KOPT-K1 (cell line): ENCODE measurements at regions not wholly inside any gene's neighbourhood (a gene's known extent, or its start where the extent isn't known, plus 50 kb on each side); places are given as distances from the start of the nearest gene placed in this dataset.

Source experiments
- H3K27ac ChIP-seq: fragments of 200-600 bp; sonication (generic); 2 replicates; pipeline ENCODE4 v1.5.1; 2016; ENCODE audit warnings: antibody characterized with exemption, mild to moderate bottlenecking, low read depth, low read length; ENCODE audit not compliant: poor library complexity, severe bottlenecking
- H3K36me3 ChIP-seq: fragments of 200-600 bp; sonication (generic); 2 replicates; pipeline ENCODE4 v1.5.1; 2017; ENCODE audit warnings: antibody characterized with exemption, mild to moderate bottlenecking, low read length, moderate library complexity; ENCODE audit not compliant: insufficient read depth
- H3K9me3 ChIP-seq: fragments of 200-600 bp; sonication (generic); 2 replicates; pipeline ENCODE4 v1.5.1; 2017; ENCODE audit warnings: antibody characterized with exemption, low read length, mild to moderate bottlenecking; ENCODE audit not compliant: insufficient read depth, poor library complexity, severe bottlenecking

DNA sequence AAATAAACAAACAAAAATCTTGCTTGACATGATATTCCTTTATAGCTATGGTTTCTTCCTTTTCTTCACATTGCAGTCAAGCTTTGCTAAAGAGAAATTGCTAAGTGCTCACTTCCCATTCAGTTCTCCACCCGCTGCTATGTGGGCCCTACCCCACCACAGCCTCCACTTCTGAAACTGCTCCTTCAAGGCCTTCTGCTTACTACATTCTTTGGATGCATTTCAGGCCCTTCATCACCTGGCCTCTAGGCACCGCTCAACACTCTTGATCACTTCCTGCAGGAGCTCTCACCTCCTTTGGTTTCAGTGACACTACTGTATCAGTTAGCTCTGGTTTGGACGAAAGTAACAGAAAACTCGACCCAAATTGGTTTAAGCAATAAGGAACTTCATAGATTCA, 72.4 kb downstream of the KLF5 start:
- Histone ChIP-seq H3K36me3 (no peaks in the 10 kb centered on the region), H3K27ac (no peak overlapping the region)

DNA sequence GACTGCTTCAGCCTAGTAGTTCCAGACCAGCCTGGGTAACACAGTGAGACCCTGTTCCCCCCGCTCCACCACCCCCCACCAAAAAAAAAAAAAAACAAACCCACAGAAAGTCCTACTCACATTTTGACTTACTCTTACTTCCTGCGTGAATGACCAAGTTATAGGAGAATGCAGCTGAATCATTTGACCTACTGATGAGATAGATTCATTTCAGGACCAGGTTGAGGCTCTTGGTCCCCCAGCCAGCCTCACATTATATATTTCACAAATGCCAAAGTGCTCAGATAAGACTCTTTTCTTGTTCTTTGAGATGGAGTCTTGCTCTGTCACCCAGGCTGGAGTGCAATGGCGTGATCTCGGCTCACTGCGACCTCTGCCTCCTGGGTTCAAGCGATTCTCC, 70.2 kb downstream of the KLF5 start:
- Histone ChIP-seq H3K36me3 (no peaks in the 10 kb centered on the region), H3K9me3 (no peaks in the 10 kb centered on the region), H3K27ac (no peak overlapping the region)

More for the DNA sequence above, 72.4 kb downstream of the KLF5 start:
- no peaks in the 10 kb centered on the region for H3K9me3 ChIP-seq
